Activated gamma-delta T cell (primary cell): ENCODE measurements at regions not wholly inside any gene's neighbourhood (a gene's known extent, or its start where the extent isn't known, plus 50 kb on each side); places are given as distances from the start of the nearest gene placed in this dataset.
"Not testable (repeated sequence)": the region's sequence is repeated elsewhere in the genome, so short reads cannot be mapped to it uniquely, and the experiment has no call there.

Experiments
- DNase-seq: peaks from one replicate; lab custom pipeline; 2025; lab: John Stamatoyannopoulos, UW

GRCh38 chr5:126099077-126099476 is 324.1 kb upstream of the GRAMD2B start:
- no peak for DNase-seq

- DNase-seq = no peak
Measured at GRCh38 chr5:126100767-126101166, 322.4 kb upstream of the GRAMD2B start.

- no peak for DNase-seq
Measured at GRCh38 chr5:126101901-126102300, 321.3 kb upstream of the GRAMD2B start.

GRCh38 chr5:126103050-126103449 is 320.2 kb upstream of the GRAMD2B start:
- no peak for DNase-seq

GRCh38 chr5:126103868-126104267 is 319.3 kb upstream of the GRAMD2B start:
- no peak for DNase-seq

GRCh38 chr5:126104341-126104740 is 318.9 kb upstream of the GRAMD2B start:
- no peak for DNase-seq

GRCh38 chr5:126104951-126105350 is 318.3 kb upstream of the GRAMD2B start:
- no peak for DNase-seq

GRCh38 chr5:126106029-126106428 is 317.2 kb upstream of the GRAMD2B start:
- DNase-seq = no peak

- no peak for DNase-seq
Measured at GRCh38 chr5:126107381-126107780, 315.8 kb upstream of the GRAMD2B start.

GRCh38 chr5:126108470-126108869 is 314.7 kb upstream of the GRAMD2B start:
- no peak for DNase-seq

- DNase-seq = no peak
Measured at GRCh38 chr5:126115059-126115629, 308.1 kb upstream of the GRAMD2B start.

GRCh38 chr5:126117044-126117443 is 306.2 kb upstream of the GRAMD2B start:
- no peak for DNase-seq

- DNase-seq = no peak
Measured at GRCh38 chr5:126119887-126120442, 303.2 kb upstream of the GRAMD2B start.

GRCh38 chr5:126120939-126121338 is 302.3 kb upstream of the GRAMD2B start:
- no peak for DNase-seq

GRCh38 chr5:126122942-126123341 is 300.3 kb upstream of the GRAMD2B start:
- DNase-seq = no peak

GRCh38 chr5:126124706-126125345 is 298.4 kb upstream of the GRAMD2B start:
- no peak for DNase-seq

- no peak for DNase-seq
Measured at GRCh38 chr5:126125407-126125806, 297.8 kb upstream of the GRAMD2B start.

- DNase-seq = no peak
Measured at GRCh38 chr5:126126574-126126973, 296.6 kb upstream of the GRAMD2B start.

- not testable (repeated sequence) for DNase-seq
Measured at GRCh38 chr5:126127371-126127770, 295.8 kb upstream of the GRAMD2B start.

GRCh38 chr5:126129431-126129830 is 293.8 kb upstream of the GRAMD2B start:
- DNase-seq = no peak

GRCh38 chr5:126133424-126133823 is 289.8 kb upstream of the GRAMD2B start:
- no peak for DNase-seq

- DNase-seq = no peak
Measured at GRCh38 chr5:126137891-126138280, 285.3 kb upstream of the GRAMD2B start.

GRCh38 chr5:126138281-126138931 is 284.8 kb upstream of the GRAMD2B start:
- no peak for DNase-seq
